ENCODE measurements at regions not wholly inside any gene's neighbourhood (a gene's known extent, or its start where the extent isn't known, plus 50 kb on each side); places are given as distances from the start of the nearest gene placed in this dataset.
"Not testable (repeated sequence)": the region's sequence is repeated elsewhere in the genome, so short reads cannot be mapped to it uniquely, and the experiment has no call there.

- not testable (repeated sequence) for TF ChIP-seq CTCF, EZH2, EZH2phosphoT487 (IDR thresholded peaks at IDR 0.05)
Observed at GRCh38 chr9:97222393-97222792, 85.1 kb upstream of the CCDC180 start.

Measured in neural progenitor cell (in vitro differentiated cells).